MCF 10A (cell line): ENCODE measurements at regions not wholly inside any gene's neighbourhood (a gene's known extent, or its start where the extent isn't known, plus 50 kb on each side); places are given as distances from the start of the nearest gene placed in this dataset.

Source experiments
- BruUV-seq: library from RNA; stranded (reverse); fragments of 400-500 nt; replicated peaks from 2 replicates; lab custom pipeline; 2021; lab: Mats Ljungman, UMichigan
- CTCF ChIA-PET: fragments of 300-600 bp; sonication (Branson Sonifier 250); formaldehyde crosslinking; extraction: SDS; loops from one replicate; lab custom pipeline; 2021; ENCODE audit warnings: antibody characterized with exemption, inconsistent platforms; lab: Yijun Ruan, JAX
- POLR2A ChIA-PET: fragments of 300-600, 350-650 bp; sonication (Branson Sonifier 250); formaldehyde crosslinking; extraction: SDS; loops from one replicate; lab custom pipeline; 2020; ENCODE audit warnings: antibody characterized with exemption, inconsistent platforms; lab: Yijun Ruan, JAX
- DNase-seq: peaks from one replicate; pipeline ENCODE4 v3.0.0-alpha.2; 2018; ENCODE audit not compliant: unreplicated experiment
- H3K27ac Mint-ChIP-seq: one replicate; pipeline ENCODE4 v1.8.0; 2022; ENCODE audit warnings: mild to moderate bottlenecking, low read depth, mixed read lengths; ENCODE audit not compliant: unreplicated experiment
- H3K27me3 Mint-ChIP-seq: one replicate; pipeline ENCODE4 v1.8.0; 2022; ENCODE audit warnings: mixed read lengths; ENCODE audit not compliant: insufficient read depth, unreplicated experiment
- H3K36me3 Mint-ChIP-seq: one replicate; pipeline ENCODE4 v1.8.0; 2022; ENCODE audit warnings: mild to moderate bottlenecking, moderate library complexity, mixed read lengths; ENCODE audit not compliant: insufficient read depth, unreplicated experiment
- H3K4me1 Mint-ChIP-seq: one replicate; pipeline ENCODE4 v1.8.0; 2022; ENCODE audit warnings: mixed read lengths; ENCODE audit not compliant: insufficient read depth, unreplicated experiment
- H3K4me3 Mint-ChIP-seq: one replicate; pipeline ENCODE4 v1.8.0; 2022; ENCODE audit warnings: mild to moderate bottlenecking, moderate library complexity, mixed read lengths; ENCODE audit not compliant: unreplicated experiment
- H3K9me3 Mint-ChIP-seq: one replicate; pipeline ENCODE4 v1.8.0; 2022; ENCODE audit warnings: mixed read lengths; ENCODE audit not compliant: unreplicated experiment
- CTCF ChIP-seq: fragments of 200-600 bp; IDR thresholded peaks from one replicate; pipeline ENCODE4 v1.8.0; 2022; ENCODE audit warnings: antibody characterized with exemption, mild to moderate bottlenecking; ENCODE audit not compliant: unreplicated experiment
- intact Hi-C: fragments of 100-400 bp; cut with micrococcal nuclease; formaldehyde crosslinking; loops from 2 replicates; pipeline ENCODE4 v1.14.1; 2022

DNA sequence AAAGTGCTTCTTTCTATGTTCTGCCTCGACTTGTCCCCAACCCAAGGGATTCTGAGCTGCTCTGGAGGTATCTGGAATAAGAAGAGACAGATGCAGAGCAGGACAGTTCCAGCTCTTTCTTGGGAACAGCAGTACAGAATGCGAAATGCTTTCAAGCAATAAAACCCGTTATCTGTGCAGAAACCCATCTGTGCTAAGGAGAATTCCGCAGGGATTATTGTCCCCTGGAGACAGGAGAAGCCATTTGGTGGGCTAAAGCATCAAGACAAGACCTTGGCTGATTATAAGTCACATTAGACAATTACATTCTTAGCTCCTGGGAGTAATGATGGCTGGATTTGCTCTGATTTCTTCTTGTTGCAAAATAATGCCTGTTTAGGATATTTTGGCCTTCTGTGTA is 185.4 kb upstream of the GLI2 start:
- ChIA-PET POLR2A (interaction anchor here (0.7 to 1.8 kb wide), 2 partner anchors 10 kb away, joined by 3 to 6 read pairs; no protein-coding TSS in a partner anchor), CTCF (interaction anchor here (0.6 to 2.5 kb wide), 4 partner anchors 20 to 294 kb away, joined by 3 to 12 read pairs (median 4); no protein-coding TSS in a partner anchor)
- Mint-ChIP-seq H3K27ac (no peak overlapping the region), H3K4me1 (peaks cover 6% of the 10 kb centered on the region), H3K27me3 (no peaks in the 10 kb centered on the region), H3K4me3 (no peak overlapping the region), H3K9me3 (no peaks in the 10 kb centered on the region), H3K36me3 (no peaks in the 10 kb centered on the region)
- intact Hi-C loops: no loop called here
- no peak for DNase-seq
- no peak for TF ChIP-seq CTCF
- no TSS peak for BruUV-seq

- TF ChIP-seq CTCF: no peak
- no peak for DNase-seq
- ChIA-PET POLR2A (interaction anchor here (0.6 to 1.8 kb wide), 4 partner anchors 9 to 228 kb away, joined by 3 to 6 read pairs (median 4); no protein-coding TSS in a partner anchor), CTCF (interaction anchor here (0.6 to 4.0 kb wide), 6 partner anchors 20 to 295 kb away, joined by 3 to 24 read pairs (median 4); no protein-coding TSS in a partner anchor)
- Mint-ChIP-seq H3K27me3 (no peaks in the 10 kb centered on the region), H3K4me1 (peaks cover 6% of the 10 kb centered on the region), H3K4me3 (no peak overlapping the region), H3K27ac (no peak overlapping the region), H3K36me3 (no peaks in the 10 kb centered on the region), H3K9me3 (no peaks in the 10 kb centered on the region)
- intact Hi-C loops: no loop called here
- BruUV-seq: no TSS peak
Observed at GRCh38 chr2:120550893-120551446, 184.7 kb upstream of the GLI2 start.

- H3K4me1 Mint-ChIP-seq: peaks cover 6% of the 10 kb centered on the region
- no peaks in the 10 kb centered on the region for H3K27me3 Mint-ChIP-seq
- H3K9me3 Mint-ChIP-seq: no peaks in the 10 kb centered on the region
- H3K36me3 Mint-ChIP-seq: no peaks in the 10 kb centered on the region
- CTCF ChIA-PET: interaction anchor here (0.6 to 4.0 kb wide), 11 partner anchors 11 to 281 kb away, joined by 3 to 24 read pairs (median 4); no protein-coding TSS in a partner anchor
- no peak overlapping the region for H3K27ac Mint-ChIP-seq
- no peak for DNase-seq
- no peak for TF ChIP-seq CTCF
- BruUV-seq: no TSS peak
- intact Hi-C loops: no loop called here
- POLR2A ChIA-PET: interaction anchor here (0.6 to 1.7 kb wide), 3 partner anchors 10 to 228 kb away, joined by 3 to 5 read pairs (median 3); no protein-coding TSS in a partner anchor
- no peak overlapping the region for H3K4me3 Mint-ChIP-seq
Observed at GRCh38 chr2:120551522-120551921, 184.1 kb upstream of the GLI2 start.

DNA sequence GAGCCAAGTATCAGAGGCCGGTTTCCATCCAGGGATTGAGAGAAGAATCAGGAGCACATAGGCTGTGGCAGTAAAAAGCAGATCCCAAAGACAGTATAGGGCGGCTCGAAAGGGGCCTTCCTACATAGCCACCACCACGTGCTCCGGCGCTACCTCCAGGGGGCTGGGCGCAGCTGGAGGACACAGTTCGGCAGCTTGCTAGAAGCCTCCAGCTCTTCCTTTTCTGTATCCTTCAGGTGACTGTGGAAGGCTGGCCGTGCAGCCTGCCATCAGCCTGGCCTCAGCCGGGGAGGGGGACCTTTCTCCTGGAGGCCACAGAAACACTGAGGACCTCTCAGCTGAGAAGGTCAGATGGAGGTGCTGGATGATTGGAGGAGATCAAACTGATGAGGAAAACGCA is 183.6 kb upstream of the GLI2 start:
- H3K36me3 Mint-ChIP-seq: no peaks in the 10 kb centered on the region

More for the DNA sequence above, 183.6 kb upstream of the GLI2 start:
- peaks cover 6% of the 10 kb centered on the region for H3K4me1 Mint-ChIP-seq
- no peak overlapping the region for H3K4me3 Mint-ChIP-seq
- intact Hi-C loops: no loop called here
- H3K9me3 Mint-ChIP-seq: no peaks in the 10 kb centered on the region
- ChIA-PET CTCF (interaction anchor here (0.6 to 4.0 kb wide), 19 partner anchors 9 to 804 kb away, joined by 3 to 24 read pairs (median 4); no protein-coding TSS in a partner anchor), POLR2A (interaction anchor here (1.5 to 1.7 kb wide), 2 partner anchors 10 to 14 kb away, joined by 5 read pairs; no protein-coding TSS in a partner anchor)
- no TSS peak for BruUV-seq
- no peaks in the 10 kb centered on the region for H3K27me3 Mint-ChIP-seq
- TF ChIP-seq CTCF: no peak
- DNase-seq: no peak
- no peak overlapping the region for H3K27ac Mint-ChIP-seq
